ENCODE measurements at regions not wholly inside any gene's neighbourhood (a gene's known extent, or its start where the extent isn't known, plus 50 kb on each side); places are given as distances from the start of the nearest gene placed in this dataset.

DNA sequence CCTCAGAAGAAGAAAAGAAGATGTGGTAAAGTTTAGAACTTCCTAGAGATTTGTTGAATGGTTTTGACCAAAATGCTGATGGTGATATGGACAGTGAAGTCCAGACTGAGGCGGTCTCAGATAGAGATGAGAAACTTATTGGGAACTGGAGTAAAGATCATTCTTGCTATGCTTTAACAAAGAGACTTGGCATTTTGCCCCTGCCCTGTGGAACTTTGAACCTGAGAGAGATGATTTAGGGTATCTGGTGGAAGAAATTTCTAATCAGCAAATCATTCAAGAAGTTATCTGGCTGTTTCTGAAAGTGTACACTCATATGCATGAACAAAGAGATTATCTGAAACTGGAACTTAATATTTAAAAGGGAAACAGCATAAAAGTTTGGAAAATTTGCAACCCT, 505.2 kb downstream of the NSUN3 start:
- Histone ChIP-seq H3K36me3 (ENCODE audit: control insufficient read depth in 2 of 2, extremely low read depth in 1 of 2, insufficient read depth in 2 of 2, low read length in 2 of 2) (no peaks in the 10 kb centered on the region), H3K9me3 (ENCODE audit: control insufficient read depth, low read depth, low read length) (no peaks in the 10 kb centered on the region), H3K4me3 (ENCODE audit: control insufficient read depth in 2 of 3, extremely low read depth in 1 of 3, insufficient read depth in 2 of 3, low read depth in 1 of 3, low read length in 3 of 3) (no peak overlapping the region), H3K27ac (ENCODE audit: control insufficient read depth, insufficient read depth, low read length) (no peak overlapping the region), H3K9me1 (ENCODE audit: control insufficient read depth, extremely low read depth, insufficient read depth, low read length) (no peaks in the 10 kb centered on the region), H3K4me1 (ENCODE audit: control insufficient read depth, extremely low read depth, insufficient read depth, low read length) (no peaks in the 10 kb centered on the region), H3K79me2 (ENCODE audit: control insufficient read depth, insufficient read depth, low read length) (no peaks in the 10 kb centered on the region), H4K20me1 (ENCODE audit: control insufficient read depth, extremely low read depth, insufficient read depth, low read length) (no peaks in the 10 kb centered on the region), H3K4me2 (ENCODE audit: control insufficient read depth, extremely low read depth, insufficient read depth, low read depth, low read length) (no peak overlapping the region), H2AFZ (ENCODE audit: control insufficient read depth, low read length) (no peak overlapping the region), H3K27me3 (ENCODE audit: control insufficient read depth, extremely low read depth, insufficient read depth, low read length) (no peaks in the 10 kb centered on the region), H3K9ac (ENCODE audit: control insufficient read depth, extremely low read depth, insufficient read depth, low read length) (no peak overlapping the region)
- no peak for FAIRE-seq
- TF ChIP-seq EZH2 (IDR thresholded peaks at IDR 0.05; ENCODE audit: low read length): no peak
- TF ChIP-seq, protein P1, sequence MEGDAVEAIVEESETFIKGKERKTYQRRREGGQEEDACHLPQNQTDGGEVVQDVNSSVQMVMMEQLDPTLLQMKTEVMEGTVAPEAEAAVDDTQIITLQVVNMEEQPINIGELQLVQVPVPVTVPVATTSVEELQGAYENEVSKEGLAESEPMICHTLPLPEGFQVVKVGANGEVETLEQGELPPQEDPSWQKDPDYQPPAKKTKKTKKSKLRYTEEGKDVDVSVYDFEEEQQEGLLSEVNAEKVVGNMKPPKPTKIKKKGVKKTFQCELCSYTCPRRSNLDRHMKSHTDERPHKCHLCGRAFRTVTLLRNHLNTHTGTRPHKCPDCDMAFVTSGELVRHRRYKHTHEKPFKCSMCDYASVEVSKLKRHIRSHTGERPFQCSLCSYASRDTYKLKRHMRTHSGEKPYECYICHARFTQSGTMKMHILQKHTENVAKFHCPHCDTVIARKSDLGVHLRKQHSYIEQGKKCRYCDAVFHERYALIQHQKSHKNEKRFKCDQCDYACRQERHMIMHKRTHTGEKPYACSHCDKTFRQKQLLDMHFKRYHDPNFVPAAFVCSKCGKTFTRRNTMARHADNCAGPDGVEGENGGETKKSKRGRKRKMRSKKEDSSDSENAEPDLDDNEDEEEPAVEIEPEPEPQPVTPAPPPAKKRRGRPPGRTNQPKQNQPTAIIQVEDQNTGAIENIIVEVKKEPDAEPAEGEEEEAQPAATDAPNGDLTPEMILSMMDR (optimal IDR thresholded peaks at IDR 0.05 in 1 of 3, IDR thresholded peaks at IDR 0.05 in 1 of 3, conservative IDR thresholded peaks at IDR 0.05 in 1 of 3; ENCODE audit: extremely low read depth in 1 of 3, insufficient read depth in 2 of 3, low read length in 3 of 3): no peak
- DNase-seq (ENCODE audit: low read depth, low spot score): no peak
- dilution Hi-C loops (cut with MboI; ENCODE audit: extremely low pct_ligation_motif_present, low sequenced_read_pairs): no loop called here

DNA sequence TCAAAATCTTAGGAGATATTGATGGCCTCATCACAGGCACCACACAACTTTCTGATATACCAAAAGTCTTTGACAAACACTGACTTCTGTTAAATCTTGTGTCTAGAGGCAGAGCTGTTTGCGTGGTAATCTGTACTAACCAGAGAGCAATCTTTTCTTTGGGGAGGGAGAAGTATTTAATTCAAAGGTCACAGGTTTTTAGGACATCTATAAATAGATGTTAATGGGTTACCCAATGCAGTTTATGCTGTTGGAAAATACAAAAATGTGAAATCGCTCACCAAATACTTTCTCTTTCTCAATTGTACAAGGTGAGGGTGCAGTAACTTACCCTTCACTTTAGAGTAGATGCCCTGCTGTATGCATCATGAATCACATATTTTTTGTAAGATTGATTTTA, 510.5 kb downstream of the NSUN3 start:
- Histone ChIP-seq H3K9me3 (ENCODE audit: control insufficient read depth, low read depth, low read length) (no peaks in the 10 kb centered on the region), H2AFZ (ENCODE audit: control insufficient read depth, low read length) (no peak overlapping the region), H3K36me3 (ENCODE audit: control insufficient read depth in 2 of 2, extremely low read depth in 1 of 2, insufficient read depth in 2 of 2, low read length in 2 of 2) (no peaks in the 10 kb centered on the region), H3K9ac (ENCODE audit: control insufficient read depth, extremely low read depth, insufficient read depth, low read length) (no peak overlapping the region), H3K4me3 (ENCODE audit: control insufficient read depth in 2 of 3, extremely low read depth in 1 of 3, insufficient read depth in 2 of 3, low read depth in 1 of 3, low read length in 3 of 3) (no peak overlapping the region), H3K9me1 (ENCODE audit: control insufficient read depth, extremely low read depth, insufficient read depth, low read length) (no peaks in the 10 kb centered on the region), H4K20me1 (ENCODE audit: control insufficient read depth, extremely low read depth, insufficient read depth, low read length) (no peaks in the 10 kb centered on the region), H3K79me2 (ENCODE audit: control insufficient read depth, insufficient read depth, low read length) (no peaks in the 10 kb centered on the region), H3K27me3 (ENCODE audit: control insufficient read depth, extremely low read depth, insufficient read depth, low read length) (no peaks in the 10 kb centered on the region), H3K4me1 (ENCODE audit: control insufficient read depth, extremely low read depth, insufficient read depth, low read length) (no peaks in the 10 kb centered on the region), H3K4me2 (ENCODE audit: control insufficient read depth, extremely low read depth, insufficient read depth, low read depth, low read length) (no peak overlapping the region), H3K27ac (ENCODE audit: control insufficient read depth, insufficient read depth, low read length) (no peak overlapping the region)
- TF ChIP-seq, protein P1 (optimal IDR thresholded peaks at IDR 0.05 in 1 of 3, IDR thresholded peaks at IDR 0.05 in 1 of 3, conservative IDR thresholded peaks at IDR 0.05 in 1 of 3; ENCODE audit: extremely low read depth in 1 of 3, insufficient read depth in 2 of 3, low read length in 3 of 3): no peak
- no peak for TF ChIP-seq EZH2 (IDR thresholded peaks at IDR 0.05; ENCODE audit: low read length)
- no peak for FAIRE-seq
- dilution Hi-C loops (cut with MboI; ENCODE audit: extremely low pct_ligation_motif_present, low sequenced_read_pairs): no loop called here
- no peak for DNase-seq (ENCODE audit: low read depth, low spot score)

Measured in keratinocyte (primary cell).